NCI-H2081 treated with DMSO at 0.1 percent for 48 hours (cell line): ENCODE measurements at regions not wholly inside any gene's neighbourhood (a gene's known extent, or its start where the extent isn't known, plus 50 kb on each side); places are given as distances from the start of the nearest gene placed in this dataset.
"Not testable (repeated sequence)": the region's sequence is repeated elsewhere in the genome, so short reads cannot be mapped to it uniquely, and the experiment has no call there.

Experiments used
- DNase-seq: peaks from one replicate; lab custom pipeline; 2025; lab: John Stamatoyannopoulos, UW

DNA sequence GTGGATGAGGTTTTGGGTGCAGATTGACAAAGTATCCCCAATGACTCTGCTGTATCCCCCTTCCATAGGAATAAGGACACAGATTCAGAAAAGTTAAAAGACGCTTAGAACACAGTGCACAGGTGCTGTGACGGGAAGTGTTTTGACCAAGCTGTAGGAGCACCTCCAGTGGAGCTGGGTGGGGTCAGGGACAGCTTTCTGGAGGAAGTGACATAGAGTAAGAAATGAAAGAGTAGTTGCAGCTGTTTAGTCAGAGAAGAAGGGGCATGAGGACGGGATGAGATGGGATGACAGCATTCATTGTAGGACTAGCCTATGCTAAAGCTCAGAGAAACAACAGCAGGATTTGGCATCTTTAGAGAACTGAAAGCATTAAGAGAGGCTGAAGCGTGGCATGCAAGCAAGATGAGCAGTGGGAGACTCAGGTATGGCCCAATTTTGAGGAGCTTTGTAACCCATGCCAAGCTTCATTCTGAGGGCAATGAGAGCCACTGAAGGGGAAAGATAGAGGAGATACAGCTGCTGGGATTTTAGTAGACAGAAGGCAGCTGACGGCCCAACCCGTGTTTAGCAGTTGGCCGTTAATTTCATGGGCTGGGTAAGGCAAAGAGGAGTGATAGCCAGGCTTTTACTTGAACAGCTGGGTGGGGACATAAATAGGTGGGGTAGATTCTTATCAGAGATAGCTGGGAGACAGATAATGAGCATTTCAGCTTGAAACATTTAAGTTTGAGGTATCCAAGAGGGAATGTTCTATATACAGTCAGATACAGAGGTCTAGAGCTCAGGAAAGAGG, 131.8 kb upstream of the KRAS start:
- DNase-seq = no peak

DNA sequence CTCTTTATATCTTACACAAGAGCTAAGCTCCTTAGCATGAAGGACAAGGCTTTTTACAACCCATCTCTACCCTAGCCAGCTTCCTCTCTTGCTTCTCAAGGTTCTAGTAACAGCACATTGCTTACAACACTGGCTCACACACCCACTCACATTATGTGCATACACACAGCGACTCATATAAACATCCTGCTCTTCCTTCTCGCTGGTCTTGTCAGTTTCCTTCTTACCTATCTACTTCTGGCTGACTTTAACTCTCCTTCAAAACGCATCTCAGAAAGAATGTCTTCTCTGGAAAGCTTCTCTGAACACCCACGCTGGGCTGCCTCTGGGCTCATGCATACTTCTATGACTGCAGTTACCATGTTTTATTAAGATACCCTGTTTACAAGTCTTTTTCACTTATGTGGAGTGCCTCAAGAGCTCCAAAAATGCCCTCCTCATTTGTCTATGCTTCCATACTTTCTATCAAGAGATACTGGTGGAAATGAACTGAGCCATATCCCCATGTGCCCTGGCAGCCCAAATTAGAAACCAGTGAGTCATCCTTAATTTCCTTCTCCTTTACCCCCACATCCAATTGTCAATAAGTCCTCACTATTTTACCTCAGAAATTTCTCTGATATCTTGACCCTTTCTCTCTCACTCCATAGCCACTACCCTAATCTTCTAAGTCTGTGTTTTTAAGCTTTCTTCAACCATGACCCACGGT, 126.9 kb upstream of the KRAS start:
- DNase-seq = no peak

DNA sequence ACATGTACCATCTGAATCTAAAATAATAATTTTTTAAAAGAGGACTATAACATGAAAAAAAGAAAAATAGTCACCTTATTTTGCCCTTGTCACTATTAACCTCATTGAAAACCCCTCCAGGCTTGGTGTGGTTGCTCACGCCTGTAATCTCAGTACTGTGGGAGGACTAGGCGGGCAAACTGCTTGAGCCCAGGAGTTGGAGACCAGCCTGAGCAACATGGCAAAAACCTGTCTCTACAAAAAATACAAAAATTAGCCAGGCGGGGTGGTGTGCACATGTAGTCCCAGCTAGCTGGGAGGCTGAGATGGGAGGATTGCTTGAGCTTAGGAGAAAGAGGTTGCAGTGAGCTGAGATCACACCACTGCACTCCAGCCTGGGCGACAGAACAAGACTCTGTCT, 126.3 kb upstream of the KRAS start:
- no peak for DNase-seq

DNA sequence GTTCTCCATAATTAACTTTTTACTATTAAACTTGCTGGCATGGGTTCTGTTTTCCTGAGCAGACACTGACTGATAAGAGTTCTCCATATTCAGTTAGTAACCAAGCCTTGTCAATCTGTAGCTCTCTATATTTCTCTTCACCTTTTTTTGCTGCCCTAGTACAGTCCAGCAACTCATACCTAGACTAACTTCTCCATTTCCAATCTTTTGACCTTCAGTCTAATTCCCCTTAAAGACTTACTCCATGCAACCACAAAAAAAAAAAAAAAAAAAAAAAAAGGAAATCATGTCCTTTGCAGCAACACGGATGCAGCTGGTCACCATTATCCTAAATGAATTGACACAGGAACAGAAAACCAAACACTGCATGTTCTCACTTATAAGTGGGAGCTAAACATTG, 125.7 kb upstream of the KRAS start:
- DNase-seq = no peak

DNA sequence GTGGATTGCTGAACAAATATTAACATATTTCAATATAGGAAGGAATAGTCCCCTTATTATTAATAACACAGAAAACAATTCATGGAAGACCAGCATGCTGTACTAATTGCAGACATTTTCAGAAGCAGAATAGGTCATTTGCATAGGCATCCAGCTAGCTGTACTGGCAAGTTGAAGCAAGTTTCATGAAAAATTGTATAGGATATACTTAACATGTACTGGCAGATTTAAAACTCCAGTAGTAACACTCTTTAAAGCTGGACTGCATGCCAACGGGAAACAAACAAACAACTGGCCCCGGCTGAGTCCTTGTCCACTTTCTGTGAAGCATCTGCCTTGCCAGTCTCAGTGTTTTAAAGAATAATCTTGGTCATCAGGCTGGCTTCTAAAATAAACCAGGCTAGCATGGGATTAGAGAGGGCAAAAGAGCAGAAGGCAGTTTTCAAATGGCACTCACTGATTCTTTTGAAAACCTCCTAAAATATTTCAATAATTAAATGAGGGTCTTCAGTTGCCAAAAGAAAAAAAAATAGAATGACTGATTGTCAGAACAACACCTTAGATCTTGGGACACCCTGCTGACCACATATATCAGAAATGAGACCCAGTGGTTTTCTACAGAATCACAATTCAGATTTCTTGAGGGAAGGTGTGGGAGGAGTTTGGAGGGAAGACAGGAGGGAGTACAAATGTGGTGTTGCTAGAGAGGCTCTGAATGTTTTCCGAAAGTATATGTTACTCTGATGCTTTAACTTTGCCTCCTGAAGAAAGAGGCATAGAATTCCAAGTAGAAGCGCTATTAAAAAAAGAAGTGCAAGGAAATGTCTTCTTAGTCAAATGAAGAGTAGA, 122.5 kb upstream of the KRAS start:
- DNase-seq = no peak

DNA sequence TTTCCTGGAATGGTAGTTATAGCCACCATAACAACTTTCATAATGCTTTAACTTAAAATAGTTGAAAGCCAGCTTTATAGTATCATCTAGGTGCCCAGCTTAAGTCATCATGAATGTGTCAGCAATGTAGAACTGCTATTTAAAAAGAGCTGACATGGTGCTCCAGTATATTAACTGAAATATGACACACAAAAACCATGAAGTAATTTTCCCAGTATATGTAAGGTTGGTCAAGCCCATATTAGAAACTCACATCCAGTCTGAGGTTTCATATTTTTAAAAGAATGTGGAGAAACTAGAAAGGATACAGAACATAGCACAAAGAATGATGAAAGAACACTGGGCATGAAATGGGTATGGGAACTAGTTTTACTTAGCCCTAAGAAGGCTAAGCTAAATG, 121.3 kb upstream of the KRAS start:
- no peak for DNase-seq

DNA sequence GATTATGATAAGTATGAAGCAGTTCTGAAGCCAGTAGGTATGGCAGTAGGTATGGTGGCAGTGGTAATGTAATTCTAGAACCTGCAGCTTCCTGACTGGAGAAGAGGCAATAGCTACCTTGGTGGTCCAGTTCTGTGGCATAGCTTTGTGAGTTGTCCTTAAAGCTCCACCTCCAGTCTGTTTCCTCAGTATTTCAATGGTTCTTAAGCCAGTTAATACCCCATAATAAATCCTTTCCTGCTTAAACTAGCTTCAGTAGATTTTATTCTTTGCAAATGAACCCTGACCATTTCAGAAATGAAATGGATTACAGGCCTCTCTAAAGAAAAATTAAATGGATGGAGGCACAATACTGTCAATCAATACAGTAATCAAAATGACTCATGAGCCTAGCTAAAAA, 117.8 kb upstream of the KRAS start:
- no peak for DNase-seq

DNA sequence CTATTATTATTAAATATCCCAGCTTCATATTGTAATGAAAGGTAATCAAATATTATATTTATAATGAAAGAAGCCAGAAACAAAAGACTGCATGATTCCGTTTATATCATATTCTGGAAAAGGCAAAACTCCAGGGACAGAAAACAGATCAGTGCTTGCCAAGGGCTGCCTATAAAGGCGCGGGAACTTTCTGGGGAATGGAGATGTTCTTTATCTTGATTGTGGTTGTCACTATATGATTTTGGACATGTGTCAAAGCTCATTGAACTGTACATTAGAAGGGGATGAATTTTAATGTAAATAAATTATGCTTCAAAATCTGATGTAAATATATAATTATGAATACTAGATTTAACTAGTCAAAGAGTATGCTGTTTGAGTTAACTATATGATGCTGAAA, 115.4 kb upstream of the KRAS start:
- no peak for DNase-seq

DNA sequence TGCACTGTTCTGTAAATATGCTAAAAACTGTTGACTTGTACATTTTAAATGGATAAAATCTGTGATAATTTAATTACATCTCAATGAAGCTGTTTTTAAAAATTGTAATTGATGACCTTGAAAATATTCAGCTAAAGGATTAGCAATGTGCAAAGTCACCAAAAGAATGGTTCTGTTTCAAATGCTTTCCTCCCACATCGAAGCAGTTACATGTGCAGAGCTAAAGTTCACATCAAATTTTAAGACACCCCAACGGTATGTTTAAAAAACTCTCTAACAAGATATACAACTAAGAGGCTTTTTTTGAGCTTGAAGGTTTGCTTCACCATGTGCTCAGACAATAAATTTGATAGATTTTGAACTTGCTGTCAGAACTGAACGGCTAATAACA, 114.6 kb upstream of the KRAS start:
- DNase-seq = no peak

DNA sequence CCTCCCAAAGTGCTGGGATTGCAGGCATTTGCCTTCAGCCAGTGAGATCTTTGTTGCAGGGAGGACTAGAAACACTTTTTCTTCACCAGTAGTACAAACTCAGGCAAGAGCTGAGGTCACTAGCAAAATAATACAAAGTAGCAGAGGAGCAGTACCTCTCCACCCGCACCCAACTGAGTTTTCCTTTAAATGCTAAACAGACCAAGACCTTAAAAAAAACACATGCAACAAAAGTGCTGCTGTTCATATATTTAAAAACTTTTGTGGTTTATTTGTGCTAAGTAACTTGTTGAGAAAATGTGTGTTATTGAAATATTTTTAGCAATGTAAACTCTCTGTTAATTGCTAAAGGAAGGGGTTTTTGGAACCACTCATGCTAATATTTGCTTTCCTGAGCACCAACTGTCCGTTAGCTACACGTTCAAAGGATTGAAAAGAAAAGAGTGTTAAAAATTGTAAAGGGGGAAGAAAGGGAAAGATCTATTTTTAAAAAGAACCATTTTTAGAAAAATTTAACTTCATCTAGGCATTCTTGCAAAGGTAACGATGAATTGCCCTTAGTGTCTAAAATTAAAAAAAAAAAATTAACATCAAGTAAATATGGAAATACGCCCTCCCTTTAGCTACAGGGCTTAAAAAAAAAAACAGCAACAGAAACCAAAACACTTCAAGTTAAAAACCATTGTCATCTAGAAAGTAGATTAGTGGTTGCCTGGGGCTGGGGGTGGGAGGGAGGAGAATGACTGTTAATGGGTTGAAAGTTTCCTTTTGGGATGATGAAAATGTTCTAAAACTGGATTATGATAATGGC, 114.0 kb upstream of the KRAS start:
- no peak for DNase-seq

DNA sequence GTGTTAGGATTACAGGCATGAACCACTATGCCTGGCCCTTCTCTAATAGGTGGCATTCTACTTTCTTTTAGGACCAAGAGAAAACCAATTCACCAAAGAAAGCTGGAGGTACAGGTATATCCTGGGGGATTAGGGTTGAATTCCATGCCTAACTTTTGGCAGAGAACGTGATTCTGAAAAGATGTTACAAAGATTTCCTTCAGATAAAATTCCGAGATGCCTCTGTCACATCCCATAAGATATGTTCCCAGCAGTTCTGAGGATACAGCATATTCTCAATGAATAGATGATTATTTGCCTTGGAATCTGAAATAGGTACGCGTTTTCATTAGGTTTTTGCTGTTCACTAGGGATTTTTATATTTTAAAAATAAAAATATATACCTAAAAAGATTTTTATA, 111.9 kb upstream of the KRAS start:
- no peak for DNase-seq

DNA sequence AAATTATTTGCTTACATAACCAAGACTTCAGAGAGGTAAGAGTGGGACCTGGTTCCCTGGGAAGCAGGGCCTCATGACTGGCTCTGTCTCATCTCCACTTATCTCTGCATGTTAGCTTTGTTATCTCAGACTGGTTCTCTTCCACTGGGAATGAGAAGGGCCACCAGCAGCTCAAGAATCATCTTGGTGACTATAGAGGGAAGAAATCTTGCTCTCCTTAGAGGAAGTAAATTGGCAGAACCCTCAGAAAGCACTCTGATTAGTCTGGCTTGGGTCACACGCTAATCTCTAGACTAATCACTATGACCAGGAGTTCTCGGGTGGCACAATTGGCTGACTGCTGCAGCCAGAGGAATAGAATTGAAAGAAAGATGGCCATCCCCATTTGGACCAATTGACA, 110.8 kb upstream of the KRAS start:
- no peak for DNase-seq

DNA sequence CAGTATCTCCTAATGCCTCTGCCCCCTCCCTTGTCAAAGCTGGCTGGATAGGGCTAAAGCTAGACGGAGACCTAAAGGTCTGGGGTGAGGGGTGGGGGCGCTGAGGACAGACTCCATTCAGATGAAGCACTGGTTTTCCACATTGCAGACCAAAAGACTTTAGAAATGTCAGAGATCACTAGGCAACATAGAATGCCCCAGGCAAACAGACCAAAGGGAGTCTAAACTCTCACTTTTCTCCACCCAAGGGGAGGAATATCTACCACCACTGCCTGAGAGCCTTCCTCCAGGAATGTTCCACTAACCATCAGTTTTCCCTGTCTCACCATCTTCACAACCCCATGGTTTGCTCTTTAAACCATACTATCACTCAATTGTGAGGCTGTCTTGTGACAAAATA, 106.9 kb upstream of the KRAS start:
- no peak for DNase-seq

DNA sequence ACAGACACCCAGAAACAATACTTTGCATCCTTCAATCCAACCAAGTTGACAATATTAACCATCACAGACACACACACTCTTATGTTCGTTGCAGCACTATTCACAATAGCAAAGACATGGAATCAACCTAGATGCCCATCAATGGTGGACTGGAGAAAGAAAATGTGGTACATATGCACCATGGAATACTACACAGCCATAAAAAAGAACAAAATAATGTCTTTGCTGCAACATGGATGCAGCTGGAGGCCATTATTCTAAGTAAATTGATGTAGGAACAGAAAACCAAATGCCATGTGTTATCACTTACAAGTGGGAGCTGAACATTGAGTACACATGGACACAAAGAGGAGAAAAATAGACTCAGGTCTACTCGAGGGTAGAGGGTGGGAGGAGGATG, 102.2 kb upstream of the KRAS start:
- DNase-seq = not testable (repeated sequence)

DNA sequence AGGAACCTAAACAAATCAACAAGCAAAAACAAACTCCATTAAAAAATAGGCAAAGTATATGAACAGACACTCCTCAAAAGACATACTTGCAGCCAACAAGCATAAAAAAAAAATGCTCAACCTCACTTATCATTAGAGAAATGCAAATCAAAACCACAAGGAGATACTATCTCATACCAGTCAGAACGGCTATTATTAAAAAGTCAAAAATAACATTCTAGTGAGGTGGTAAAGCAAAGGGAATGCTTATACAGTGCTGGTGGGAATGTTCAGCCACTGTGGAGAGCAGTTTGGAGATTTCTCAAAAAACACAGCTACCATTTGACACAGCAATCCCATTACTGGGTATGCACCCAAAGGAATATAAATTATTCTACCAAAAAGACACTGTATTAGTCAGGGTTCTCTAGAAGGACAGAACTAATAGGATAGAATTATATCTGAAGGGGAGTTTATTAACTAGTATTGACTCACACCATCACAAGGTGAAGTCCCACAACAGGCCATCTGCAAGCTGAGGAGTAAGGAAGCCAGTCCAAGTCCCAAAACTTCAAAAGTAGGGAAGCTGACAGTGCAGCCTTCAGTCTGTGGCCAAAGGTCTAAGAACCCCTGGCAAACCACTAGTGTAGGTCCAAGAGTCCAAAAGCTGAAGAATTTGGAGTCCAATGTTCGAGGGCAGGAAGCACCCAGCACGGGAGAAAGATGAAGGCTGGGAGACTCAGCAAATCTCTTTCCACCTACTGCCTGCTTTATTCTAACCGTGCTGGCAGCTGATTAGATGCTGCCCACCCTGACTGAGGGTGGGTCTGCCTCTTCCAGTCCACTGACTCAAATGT, 101.6 kb upstream of the KRAS start:
- no peak for DNase-seq

DNA sequence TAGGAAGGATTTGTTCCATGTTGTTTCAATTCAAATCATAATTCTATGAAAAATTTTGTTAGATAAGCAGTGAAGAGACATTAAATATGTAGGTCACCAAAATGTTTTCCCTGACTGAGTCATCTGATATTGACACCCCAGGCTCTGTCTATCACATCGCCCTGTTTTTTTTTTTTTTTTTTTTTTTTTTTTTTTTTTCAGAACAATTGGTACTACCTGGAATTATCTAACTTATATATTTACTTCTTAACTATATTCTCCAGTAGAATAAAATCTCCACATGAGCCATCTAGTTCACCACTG, 97.8 kb upstream of the KRAS start:
- no peak for DNase-seq

DNA sequence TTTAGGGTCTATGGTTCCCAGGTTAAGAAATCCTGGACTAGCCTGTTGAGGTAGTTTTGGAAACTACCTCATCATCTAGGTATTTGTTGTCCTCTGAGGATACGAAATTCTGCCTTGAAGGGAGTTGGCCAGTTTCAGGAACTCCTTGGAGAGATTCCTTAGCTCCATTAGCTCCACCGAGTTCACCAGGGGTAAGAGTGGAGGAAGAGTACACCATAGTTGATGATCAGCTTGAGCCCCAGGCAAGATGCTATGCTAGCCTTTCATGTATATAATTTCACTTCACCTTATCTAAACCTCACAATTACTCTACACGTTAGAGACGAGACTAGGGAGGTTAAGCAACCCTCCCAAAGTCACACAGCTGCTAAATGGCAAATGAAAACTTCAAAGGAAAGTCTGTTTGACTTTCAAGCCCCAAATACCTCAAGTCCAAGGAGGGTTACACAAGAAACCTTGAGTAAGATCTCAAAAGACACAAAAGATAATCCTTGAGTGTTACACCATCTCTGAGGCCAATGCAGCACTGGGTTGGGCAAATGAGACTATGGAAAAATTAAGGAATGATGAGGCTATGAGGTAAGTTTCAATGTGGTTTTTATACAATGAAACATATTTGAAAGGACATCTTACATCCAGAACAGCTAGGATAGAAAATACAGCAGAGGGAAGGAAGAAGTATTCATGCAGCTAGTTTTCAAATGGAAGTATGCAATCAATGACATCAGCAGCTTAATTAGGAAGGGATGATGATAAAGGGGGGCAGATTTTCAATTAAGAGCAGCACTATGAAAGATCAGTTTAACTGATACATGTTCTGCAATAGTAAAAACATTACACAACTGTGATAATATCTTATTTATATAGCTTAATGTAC, 97.2 kb upstream of the KRAS start:
- no peak for DNase-seq

DNA sequence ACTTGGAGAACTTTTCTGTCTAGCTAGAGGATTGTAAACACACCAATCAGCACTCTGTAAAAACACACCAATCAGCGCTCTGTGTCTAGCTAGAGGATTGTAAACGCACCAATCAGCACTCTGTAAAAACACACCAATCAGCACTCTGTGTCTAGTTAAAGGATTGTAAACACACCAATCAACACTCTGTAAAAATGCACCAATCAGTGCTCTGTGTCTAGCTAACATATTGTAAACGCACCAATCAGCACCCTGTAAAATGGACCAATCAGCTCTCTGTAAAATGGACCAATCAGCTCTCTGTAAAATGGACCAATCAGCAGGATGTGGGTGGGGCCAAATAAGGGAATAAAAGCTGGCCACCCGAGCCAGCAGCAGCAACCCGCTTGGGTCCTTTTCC, 91.1 kb upstream of the KRAS start:
- DNase-seq = not testable (repeated sequence)

DNA sequence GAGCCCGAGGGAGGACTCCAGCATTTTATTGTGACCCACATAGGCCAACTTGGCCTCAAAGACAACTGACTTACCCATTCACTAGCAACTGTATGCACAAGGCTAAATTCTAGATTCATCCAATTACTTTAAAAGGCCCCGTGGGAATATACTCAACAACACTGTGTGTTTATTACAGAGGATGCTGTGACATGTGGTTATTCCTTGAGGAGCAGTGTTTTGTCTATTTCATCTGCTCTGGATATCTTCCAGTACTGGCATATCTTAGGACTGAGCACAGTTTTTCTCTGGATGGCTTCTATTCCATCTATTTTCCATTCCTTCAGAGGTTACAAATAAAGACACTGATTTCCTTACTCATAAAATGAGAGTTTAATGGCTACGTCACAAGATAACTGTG, 87.2 kb upstream of the KRAS start:
- DNase-seq = no peak

DNA sequence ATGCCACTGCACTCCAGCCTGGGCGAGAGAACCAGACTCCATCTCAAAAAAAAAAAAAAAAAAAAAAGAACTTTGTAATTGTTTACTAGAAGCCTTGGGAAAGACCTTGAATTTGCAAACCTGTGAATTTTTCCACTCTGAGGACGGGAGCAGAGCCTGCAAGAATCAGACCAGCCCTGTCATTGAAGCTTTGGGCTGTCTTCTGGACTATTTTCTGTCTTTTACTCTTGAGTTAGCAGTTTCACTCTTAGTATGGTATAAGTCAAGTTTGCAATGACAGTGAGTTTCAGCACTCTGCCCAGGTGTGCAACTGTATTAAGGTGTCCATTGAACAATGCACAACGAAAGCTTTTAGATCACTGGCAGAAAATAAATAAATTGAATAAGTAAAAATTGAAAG, 81.4 kb upstream of the KRAS start:
- no peak for DNase-seq
